ENCODE measurements at regions not wholly inside any gene's neighbourhood (a gene's known extent, or its start where the extent isn't known, plus 50 kb on each side); places are given as distances from the start of the nearest gene placed in this dataset.

- no peak overlapping the region for H3K9ac ChIP-seq (ENCODE audit: low read depth, low read length, poor library complexity, severe bottlenecking)
- H3K4me2 ChIP-seq (ENCODE audit: low read depth, low read length, poor library complexity, severe bottlenecking) = no peak overlapping the region
- H3K9me3 ChIP-seq (ENCODE audit: insufficient read depth, low read depth, low read length) = no peaks in the 10 kb centered on the region
- peaks cover 11% of the 10 kb centered on the region; the same call in 1 of the 2 replicates for H3K79me2 ChIP-seq (ENCODE audit: insufficient read depth, low read length)
- no peaks in the 10 kb centered on the region for H3K4me1 ChIP-seq (ENCODE audit: insufficient read depth, low read length, poor library complexity, severe bottlenecking)
- no peaks in the 10 kb centered on the region for H3K27me3 ChIP-seq (ENCODE audit: insufficient read depth, low read length, poor library complexity, severe bottlenecking)
- TF ChIP-seq CTCF (conservative IDR thresholded peaks at IDR 0.05; ENCODE audit: low read length) (no peak), EZH2phosphoT487 (IDR thresholded peaks at IDR 0.05; ENCODE audit: borderline replicate concordance) (no peak)
- H3K9me2 ChIP-seq (replicated peaks; ENCODE audit: low read depth, low read length) = no peaks in the 10 kb centered on the region
- H2AFZ ChIP-seq (ENCODE audit: low read length) = no peak overlapping the region
- H3K4me3 ChIP-seq (ENCODE audit: low read length, poor library complexity, severe bottlenecking) = no peak overlapping the region
- H3K36me3 ChIP-seq (ENCODE audit: insufficient read depth, low read length) = no peaks in the 10 kb centered on the region
- H3F3A ChIP-seq (ENCODE audit: low read depth) = no peaks in the 10 kb centered on the region
- no peaks in the 10 kb centered on the region for H4K20me1 ChIP-seq (ENCODE audit: insufficient read depth, low read length, poor library complexity, severe bottlenecking)
Measured at GRCh38 chr22:49566693-49567092, 261.0 kb downstream of the BRD1 start.

- Histone ChIP-seq H2AFZ (ENCODE audit: low read length) (no peak overlapping the region), H3K4me3 (ENCODE audit: low read length, poor library complexity, severe bottlenecking) (no peak overlapping the region), H3K79me2 (ENCODE audit: insufficient read depth, low read length) (peaks cover 11% of the 10 kb centered on the region; the same call in 1 of the 2 replicates), H3K27me3 (ENCODE audit: insufficient read depth, low read length, poor library complexity, severe bottlenecking) (no peaks in the 10 kb centered on the region), H3K36me3 (ENCODE audit: insufficient read depth, low read length) (no peaks in the 10 kb centered on the region), H3K9me3 (ENCODE audit: insufficient read depth, low read depth, low read length) (no peaks in the 10 kb centered on the region), H3K9ac (ENCODE audit: low read depth, low read length, poor library complexity, severe bottlenecking) (no peak overlapping the region), H3F3A (ENCODE audit: low read depth) (no peaks in the 10 kb centered on the region), H3K4me2 (ENCODE audit: low read depth, low read length, poor library complexity, severe bottlenecking) (no peak overlapping the region), H3K4me1 (ENCODE audit: insufficient read depth, low read length, poor library complexity, severe bottlenecking) (no peaks in the 10 kb centered on the region), H4K20me1 (ENCODE audit: insufficient read depth, low read length, poor library complexity, severe bottlenecking) (no peaks in the 10 kb centered on the region), H3K9me2 (replicated peaks; ENCODE audit: low read depth, low read length) (no peaks in the 10 kb centered on the region)
- no peak for TF ChIP-seq EZH2phosphoT487 (IDR thresholded peaks at IDR 0.05; ENCODE audit: borderline replicate concordance)
Measured at GRCh38 chr22:49566141-49566541, 261.5 kb downstream of the BRD1 start.

GRCh38 chr22:49565516-49565855, 262.2 kb downstream of the BRD1 start:
- TF ChIP-seq CTCF (conservative IDR thresholded peaks at IDR 0.05; ENCODE audit: low read length) (no peak), EZH2phosphoT487 (IDR thresholded peaks at IDR 0.05; ENCODE audit: borderline replicate concordance) (no peak)
- no peaks in the 10 kb centered on the region for H3K36me3 ChIP-seq (ENCODE audit: insufficient read depth, low read length)
- no peaks in the 10 kb centered on the region for H3K9me3 ChIP-seq (ENCODE audit: insufficient read depth, low read depth, low read length)
- H3K9me2 ChIP-seq (replicated peaks; ENCODE audit: low read depth, low read length) = no peaks in the 10 kb centered on the region
- H3K4me2 ChIP-seq (ENCODE audit: low read depth, low read length, poor library complexity, severe bottlenecking) = no peak overlapping the region
- H3K27me3 ChIP-seq (ENCODE audit: insufficient read depth, low read length, poor library complexity, severe bottlenecking) = no peaks in the 10 kb centered on the region
- H3K79me2 ChIP-seq (ENCODE audit: insufficient read depth, low read length) = peaks cover 12% of the 10 kb centered on the region; the same call in 1 of the 2 replicates
- no peaks in the 10 kb centered on the region for H4K20me1 ChIP-seq (ENCODE audit: insufficient read depth, low read length, poor library complexity, severe bottlenecking)
- H3K4me3 ChIP-seq (ENCODE audit: low read length, poor library complexity, severe bottlenecking) = no peak overlapping the region
- no peak overlapping the region for H2AFZ ChIP-seq (ENCODE audit: low read length)
- H3F3A ChIP-seq (ENCODE audit: low read depth) = no peaks in the 10 kb centered on the region
- H3K9ac ChIP-seq (ENCODE audit: low read depth, low read length, poor library complexity, severe bottlenecking) = no peak overlapping the region
- H3K4me1 ChIP-seq (ENCODE audit: insufficient read depth, low read length, poor library complexity, severe bottlenecking) = no peaks in the 10 kb centered on the region
